SIG-M5 treated with dmso at 0.1 percent for 504 hours (cell line): ENCODE measurements at regions not wholly inside any gene's neighbourhood (a gene's known extent, or its start where the extent isn't known, plus 50 kb on each side); places are given as distances from the start of the nearest gene placed in this dataset.
"Not testable (repeated sequence)": the region's sequence is repeated elsewhere in the genome, so short reads cannot be mapped to it uniquely, and the experiment has no call there.

Experiments
- DNase-seq: peaks from one replicate; lab custom pipeline; 2025; ENCODE audit not compliant: unreplicated experiment; lab: John Stamatoyannopoulos, UW

DNA sequence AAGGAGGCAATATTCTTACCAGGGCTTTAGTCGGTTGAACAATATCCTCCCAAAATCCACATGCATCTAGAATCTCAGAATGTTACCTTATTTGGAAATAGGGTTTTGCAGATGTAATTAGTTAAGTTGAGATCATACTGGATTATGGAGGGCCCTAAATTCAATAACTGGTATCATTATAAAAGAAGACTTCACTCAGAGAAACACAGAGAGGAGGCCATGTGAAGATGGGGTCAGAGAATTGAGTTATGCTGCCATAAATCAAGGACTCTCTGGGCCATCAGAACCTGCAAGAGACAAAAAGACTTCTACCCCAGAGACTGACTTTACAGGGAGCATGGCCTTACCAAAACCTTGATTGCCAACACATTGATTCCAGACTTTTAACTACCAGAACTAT lies 1611.1 kb downstream of the SLITRK5 start:
- DNase-seq = no peak

DNA sequence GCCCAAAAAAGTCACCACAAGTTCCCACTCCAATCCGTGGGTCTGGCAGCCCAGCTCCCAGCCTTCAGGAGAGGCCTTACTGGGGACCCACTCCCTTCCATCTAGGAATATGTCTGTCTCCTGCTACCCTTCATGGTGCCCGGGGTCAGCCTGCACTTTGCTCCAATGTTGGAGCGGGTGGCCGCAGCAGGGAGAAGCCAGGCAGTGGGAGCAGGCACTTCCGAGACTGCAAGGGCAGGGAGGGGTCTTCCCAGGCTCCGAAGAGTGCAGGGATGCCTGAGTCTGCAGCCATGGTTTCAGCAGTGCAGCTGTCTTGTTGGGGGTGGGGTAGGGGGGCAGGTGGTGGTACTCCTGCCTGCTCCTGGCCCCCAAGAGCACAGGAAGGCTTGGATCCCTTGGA lies 1616.2 kb downstream of the SLITRK5 start:
- no peak for DNase-seq

DNA sequence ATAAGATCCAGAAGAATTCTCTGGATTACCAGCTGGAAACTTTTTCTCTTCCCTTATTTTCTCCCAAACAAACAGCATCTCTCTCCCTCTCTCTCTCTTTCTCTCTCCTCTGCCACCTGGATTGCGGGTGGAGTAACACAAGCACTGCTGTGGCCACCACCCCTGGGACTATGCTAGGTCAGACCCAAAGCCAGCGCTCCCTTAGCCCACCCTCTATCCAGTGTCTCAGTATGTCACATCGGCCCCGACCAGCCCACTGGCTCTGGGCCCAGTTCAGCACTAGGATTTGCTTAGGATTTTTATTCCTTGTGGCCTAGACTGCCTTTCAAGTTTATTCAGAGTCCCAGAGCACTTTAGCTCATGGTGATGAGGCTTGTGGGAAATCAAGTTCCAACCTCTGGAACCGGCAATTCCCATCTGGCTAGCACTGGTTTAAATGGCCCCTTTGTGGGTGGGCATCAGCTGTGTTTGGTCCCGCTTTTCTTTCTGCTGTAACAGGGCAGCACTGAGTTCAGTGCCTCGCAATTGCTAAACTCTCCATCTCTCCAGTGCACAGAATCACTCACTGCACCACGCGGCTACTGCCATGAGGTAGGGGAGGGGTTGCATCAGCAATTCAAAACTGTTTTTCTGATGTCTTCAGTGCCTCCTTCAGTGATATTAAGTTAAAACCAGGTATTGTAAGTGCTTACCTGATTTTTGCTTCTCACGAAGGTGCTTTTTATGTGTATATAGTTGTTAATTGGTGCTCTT lies 1623.1 kb downstream of the SLITRK5 start:
- DNase-seq = no peak

DNA sequence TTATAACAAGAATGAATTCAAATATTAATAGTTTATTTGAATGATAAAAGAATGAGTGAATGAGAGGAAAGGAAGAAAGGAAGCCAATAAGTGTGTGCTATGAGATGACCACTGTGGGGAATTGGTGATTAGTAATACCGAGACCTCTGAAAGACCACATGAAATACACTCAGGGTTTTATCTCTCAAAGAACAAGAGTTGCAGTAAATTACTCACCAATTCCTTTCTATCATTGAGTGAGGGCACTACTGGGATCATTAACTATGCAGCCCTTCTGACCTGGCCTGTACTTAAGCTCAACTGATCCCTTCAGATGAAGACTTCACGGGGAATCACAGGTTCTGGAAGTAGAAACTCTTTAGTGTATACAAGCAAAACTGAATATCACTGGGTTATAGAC lies 1636.1 kb downstream of the SLITRK5 start:
- DNase-seq = no peak

DNA sequence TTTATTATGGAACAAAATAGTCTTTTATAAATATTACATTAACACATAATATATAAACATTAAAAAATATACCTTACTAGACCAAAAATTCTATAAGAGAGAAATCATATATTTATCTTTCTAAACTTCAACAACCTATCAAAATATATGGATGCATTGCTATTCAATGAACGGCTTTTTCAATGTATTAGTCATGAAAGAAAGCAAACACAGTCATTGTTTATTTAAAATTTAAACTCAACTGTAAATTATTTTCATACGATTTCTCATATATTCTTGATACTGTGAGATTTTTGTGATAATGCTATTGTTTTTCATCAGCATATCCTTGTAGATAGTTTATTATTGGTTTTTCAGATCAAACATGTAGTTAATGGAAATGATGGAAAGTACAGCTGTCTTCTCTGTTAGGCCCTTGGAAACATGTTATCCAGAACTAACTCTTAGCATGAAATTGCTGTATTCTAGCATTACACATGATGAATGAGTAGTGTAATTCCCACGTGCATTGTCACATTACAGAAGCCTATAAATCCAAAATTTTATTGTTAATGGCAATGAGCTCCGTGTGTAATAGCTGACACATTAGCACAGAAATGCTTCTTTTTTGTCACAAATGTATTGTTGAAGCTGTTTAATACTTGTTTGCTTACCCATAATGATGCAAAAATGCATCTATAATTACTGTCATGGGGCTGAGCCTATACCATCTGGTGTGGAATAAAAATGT lies 1639.9 kb downstream of the SLITRK5 start:
- DNase-seq = no peak

DNA sequence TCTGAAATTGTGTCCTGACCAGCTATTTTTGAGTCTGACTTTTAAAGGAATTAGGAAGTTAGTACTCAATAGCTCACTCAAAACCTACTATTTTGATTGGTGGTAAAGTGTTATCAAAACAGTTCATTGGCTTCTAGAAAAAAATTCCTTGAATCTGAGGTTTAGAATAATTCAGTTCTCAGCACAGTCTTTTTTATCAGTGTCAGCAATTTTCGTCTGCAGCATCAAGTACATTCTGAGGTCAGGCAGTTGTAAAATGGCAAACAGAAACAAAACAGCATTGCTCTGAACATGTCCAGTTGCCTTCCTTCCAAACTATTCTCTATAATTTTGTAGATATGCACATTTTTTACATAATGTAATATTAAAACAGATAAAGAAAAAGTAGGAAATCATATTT lies 1644.1 kb downstream of the SLITRK5 start:
- no peak for DNase-seq

DNA sequence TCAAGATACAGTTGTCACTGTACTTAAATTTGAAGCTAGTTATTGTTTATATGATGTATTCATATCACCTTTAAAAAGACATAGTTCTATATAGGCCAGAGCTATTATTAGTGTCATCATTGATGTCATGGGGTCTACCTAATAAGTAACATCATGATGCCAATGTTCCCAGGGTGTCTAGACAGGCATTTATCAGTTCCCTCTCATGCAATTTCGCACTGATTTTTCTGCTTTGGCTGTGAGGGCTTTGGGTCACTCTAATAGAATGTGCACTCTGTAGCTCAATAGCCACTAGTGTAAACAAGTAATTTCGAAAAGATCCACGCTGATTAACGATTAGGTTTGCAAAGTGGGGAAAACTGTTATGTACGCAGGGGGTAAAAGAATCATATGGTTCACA lies 1651.3 kb downstream of the SLITRK5 start:
- DNase-seq = no peak

DNA sequence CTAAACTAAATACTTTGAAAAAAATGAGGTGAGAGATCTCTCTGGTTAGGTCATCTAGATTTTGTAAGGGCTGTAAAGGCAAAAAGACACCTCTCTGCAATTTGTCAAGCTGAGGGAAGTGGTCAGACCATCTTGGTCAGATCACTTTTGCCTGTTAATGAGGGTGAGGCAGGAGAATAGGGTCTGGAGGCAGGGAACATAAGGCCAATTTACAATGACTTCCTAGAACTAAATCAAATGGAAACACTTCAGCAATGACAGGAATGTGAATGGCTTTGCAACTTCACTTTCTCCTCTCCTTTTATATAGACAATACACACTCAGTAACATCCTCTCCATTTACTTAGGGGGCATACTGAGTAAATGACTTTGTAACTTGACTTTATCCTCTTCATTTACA lies 1653.4 kb downstream of the SLITRK5 start:
- no peak for DNase-seq

DNA sequence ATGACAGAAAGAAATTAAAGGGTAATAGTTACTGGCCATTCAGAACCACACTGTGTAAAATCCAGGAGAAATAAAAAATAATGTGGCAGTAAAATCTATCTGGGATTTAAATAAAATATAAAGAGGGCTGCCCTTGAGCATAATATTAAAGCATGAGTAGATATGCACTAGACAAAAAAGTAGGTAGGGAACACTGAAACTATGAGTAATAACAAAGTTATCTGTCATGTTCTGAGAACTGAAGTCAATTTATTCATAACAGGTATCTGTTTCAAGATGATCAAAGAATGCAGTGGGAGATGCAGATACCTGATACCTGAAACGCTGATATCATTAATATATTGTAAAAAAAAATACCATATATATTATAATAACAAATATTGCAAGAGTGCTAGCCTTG lies 1672.0 kb downstream of the SLITRK5 start:
- DNase-seq = no peak

DNA sequence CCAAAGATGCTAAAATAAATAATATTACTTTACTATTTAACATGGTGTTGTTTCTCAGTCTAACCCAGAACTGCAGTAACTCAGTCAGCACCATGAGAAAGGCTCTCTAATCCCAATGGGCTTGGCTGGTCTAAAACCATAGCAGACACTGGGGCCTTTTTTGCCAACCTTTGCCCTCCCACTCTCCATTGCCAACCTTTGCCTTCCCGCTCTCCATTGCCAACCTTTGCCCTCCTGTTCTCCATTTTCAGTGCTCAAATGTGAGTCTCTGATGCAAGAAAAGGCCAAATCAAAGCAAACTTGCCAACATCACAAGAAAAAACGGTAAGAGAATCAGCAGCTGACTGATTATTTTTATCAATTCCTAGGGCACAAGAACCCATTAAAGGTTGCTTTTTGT lies 1681.2 kb downstream of the SLITRK5 start:
- DNase-seq = no peak

DNA sequence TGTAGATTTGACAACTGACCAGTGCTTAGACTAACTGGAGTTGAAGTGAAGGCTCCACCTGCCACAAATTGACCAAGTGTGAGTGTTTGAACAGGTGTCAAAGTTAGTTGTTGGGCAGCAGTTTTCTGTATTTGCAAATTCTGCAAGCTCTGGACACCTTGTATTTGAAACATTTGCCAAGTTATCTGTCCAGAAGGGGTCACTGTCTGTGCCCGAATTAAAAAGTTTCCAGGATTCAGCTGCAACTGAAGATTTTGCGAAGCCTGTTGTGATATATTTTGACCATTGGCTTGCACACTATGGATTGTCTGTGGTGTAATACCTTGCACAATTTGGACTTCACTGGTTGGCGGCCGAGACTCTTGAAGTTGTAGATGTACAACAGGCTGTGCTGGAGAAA lies 1690.7 kb downstream of the SLITRK5 start:
- no peak for DNase-seq

DNA sequence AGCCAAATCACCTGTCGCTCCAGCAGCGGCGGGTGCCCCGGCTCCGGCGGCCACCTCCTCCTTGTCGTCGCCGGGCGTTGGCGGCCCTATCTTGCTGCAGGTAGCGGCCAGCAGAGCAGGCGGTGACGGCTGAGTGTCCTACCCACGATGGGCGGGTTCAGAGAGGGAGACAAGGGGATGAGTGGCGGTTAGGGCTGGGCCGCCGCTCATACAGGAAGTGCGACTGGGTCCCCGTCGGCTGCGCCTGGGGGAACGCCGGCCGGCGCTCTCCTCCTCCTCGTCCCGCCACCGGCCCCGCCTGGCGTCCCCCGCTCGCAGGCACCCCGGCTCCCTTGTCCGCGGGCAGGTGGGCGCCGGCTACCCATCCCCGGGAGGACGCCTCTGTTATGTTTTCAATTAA lies 1692.0 kb downstream of the SLITRK5 start:
- DNase-seq = no peak

DNA sequence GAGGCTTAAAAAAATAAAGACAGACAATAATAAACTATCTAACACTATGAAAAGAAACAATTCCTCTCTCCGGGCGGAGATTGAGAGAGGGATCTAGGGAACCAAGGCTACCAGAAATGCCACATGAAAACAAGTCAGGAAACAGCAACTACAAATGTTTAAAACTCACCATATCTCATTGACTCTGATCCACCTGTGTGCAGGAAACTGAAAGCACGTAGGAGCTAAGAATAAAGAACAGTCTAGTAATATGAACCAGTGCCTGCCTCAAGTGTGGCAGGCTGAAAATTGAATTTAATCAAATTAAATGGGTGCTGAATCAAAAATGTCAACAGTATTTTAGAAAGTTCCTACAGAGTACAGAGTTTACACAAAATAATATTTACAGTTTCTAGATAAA lies 1701.0 kb downstream of the SLITRK5 start:
- no peak for DNase-seq

DNA sequence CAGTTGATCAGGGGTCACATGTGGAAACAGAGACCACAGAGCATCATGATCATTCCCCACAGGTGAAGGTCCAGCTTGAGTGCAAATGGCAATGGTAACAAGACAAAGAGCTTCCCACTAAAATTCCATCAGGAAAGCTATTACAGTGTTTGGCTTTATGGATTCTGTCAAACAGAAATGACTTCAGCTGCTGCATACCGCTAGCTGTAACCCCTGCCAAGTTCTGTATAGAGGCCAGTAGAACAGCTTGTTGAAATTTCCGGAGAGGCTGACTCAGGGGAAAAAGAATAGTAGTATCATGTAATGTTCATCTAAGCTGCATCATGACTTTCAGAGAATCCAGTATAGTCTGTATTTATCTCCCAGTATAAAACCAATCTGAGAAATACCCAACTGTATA lies 1704.7 kb downstream of the SLITRK5 start:
- no peak for DNase-seq

DNA sequence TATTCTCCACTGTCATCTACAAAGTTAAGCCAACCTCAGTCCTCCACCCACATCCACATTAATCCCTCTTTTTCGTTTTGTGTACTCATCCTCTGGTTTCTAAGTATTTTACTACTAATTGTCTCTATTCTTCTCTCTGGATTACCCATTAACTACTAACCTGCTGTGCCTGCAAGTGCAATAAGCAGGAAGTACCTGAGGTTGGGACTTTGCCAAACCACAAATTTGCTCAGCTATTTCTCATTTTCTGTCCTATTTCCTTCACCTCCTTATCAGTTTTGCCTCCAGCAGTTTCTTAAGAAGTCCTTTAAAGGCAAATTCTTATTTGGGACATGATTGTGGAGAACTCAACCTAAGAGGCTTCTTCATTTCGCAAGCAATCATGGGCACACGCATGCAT lies 1708.9 kb downstream of the SLITRK5 start:
- no peak for DNase-seq

DNA sequence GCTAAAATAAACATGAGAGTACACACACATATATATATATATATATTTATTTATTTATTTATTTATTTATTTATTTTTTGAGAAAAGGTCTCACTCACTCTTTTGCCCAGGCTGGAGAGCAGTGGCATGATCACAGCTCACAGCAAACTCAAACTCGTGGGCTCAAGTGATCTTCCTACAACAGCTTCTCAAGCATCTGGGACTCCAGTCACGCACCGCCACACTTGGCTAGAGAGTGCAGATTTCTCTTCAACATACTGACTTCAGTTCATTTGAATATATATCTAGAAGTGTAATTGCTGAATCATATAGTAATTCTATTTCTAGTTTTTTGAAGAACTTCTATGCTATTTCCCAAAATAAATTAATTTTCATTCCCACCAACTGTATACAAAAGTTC lies 1711.8 kb downstream of the SLITRK5 start:
- no peak for DNase-seq

DNA sequence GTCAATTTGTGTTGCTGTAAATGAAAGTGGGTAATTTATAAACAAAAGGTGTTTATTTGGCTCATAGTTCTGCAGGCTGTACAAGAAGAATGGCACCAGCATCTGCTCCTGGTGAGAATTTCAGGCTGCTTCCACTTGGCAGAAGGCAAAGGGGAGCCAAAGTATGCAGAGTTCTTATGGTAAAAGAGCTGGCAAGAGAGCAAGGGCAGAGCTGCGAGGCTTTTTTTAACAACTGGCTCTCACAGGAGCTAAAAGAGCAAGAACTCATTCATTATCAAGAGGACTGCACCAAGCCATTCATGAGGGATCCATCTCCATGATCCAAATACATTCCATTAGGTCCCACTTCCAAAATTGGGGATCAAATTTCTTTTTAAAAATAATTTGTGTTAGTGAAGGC lies 1712.7 kb downstream of the SLITRK5 start:
- DNase-seq = no peak

DNA sequence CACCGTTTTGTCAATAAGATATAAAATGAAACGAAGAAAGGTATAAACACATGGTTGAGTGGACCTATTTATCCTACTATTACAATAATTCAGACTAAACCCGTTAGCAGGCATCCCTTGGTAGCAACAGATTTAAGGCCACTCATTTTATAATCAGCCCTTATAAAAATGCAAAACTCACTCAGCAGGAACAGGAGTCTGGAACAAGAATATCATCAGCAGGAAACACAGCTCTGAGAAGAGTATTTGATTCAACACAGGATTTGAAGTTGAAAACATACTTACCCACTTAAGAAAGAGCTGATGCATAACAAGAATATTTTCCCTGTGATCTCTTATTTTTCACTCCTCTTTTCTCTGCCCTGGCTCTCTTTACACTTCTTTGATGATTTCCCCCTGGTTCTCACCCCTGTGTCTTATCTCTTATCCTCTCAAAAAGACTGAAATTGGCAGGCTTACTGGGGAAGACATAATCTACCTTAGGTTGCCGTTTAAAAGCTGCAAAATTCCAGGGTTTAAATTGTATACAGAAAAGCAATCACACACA lies 1722.7 kb downstream of the SLITRK5 start:
- DNase-seq = no peak

DNA sequence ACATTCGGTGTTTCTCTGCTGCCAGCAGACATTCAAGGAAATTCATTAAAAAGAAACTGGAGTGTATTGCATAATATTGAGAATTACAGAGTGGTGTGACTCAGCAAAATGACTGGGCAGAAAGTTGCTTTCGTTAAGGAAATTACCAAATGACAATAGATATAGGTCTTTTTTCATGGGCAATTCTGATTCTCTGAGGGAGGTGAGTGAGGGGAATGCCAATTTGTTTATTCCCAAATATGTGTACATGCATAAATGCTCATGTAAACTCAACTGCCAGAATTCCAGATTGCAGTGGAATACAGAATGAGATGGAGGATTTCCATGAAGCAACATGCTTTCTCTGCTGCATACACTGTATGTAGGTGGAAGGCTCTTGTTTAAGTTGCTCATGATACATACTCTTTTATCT lies 1730.1 kb downstream of the SLITRK5 start:
- DNase-seq = peak; percentile 72

DNA sequence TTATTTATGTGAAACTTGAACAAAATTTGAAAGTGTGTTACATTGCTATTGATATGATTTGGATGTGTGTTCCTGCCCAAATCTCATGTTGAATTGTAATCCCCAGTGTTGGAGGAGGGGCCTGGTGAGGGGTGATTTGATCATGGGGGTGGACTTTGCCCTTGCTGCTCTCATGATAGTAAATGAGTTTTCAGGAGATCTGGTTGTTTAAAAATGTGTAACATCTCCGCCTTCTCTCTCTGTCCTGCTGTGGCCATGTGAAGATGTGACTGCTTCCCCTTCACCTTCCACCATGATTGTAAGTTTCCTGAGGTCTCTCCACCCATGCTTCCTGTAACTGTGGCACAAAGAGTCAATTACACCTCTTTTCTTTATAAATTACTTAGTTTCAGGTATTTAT lies 1731.0 kb downstream of the SLITRK5 start:
- no peak for DNase-seq

DNA sequence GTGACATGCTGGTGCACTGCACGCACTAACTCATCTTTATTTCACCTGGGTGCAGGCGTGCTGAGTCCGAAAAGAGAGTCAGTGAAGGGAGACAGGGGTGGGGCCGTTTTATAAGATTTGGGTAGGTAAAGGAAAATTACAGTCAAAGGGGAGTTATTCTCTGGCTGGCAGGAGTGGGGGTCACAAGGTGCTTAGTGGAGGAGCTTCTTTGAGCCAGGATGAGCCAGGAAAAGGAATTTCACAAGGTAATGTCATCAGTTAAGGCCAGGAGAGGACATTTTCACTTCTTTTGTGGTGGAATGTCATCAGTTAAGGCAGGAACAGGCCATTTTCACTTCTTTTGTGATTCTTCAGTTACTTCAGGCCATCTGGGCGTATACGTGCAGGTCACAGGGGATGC lies 1734.9 kb downstream of the SLITRK5 start:
- DNase-seq = not testable (repeated sequence)

DNA sequence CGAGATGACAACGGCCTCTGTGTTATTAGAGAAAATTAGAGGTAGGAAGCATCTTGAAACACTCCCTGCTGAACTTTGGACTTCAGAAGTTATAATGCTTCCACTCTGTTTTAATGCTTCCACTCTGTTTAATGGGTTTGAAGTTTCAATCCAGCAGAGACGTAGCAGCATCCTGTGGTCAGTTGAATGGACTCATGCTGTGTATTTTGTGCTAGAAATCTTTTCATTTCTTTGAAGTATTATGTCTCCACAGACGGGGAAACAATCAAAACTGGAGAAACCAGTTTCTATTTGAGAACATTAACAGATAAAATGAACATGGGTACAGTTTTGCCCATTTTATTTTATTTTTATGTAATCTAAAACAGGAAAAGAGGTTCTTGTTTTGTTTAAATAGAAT lies 1736.2 kb downstream of the SLITRK5 start:
- no peak for DNase-seq
